AG09309 (cell line): ENCODE measurements at regions not wholly inside any gene's neighbourhood (a gene's known extent, or its start where the extent isn't known, plus 50 kb on each side); places are given as distances from the start of the nearest gene placed in this dataset.

Source experiments
- DNase-seq: peaks from one replicate; pipeline ENCODE4 v3.0.0-alpha.2; 2010; ENCODE audit warnings: low read depth
- H3K4me3 ChIP-seq: 2 replicates; pipeline ENCODE4 v1.5.1; 2011; ENCODE audit warnings: mild to moderate bottlenecking, low read depth, low read length, moderate library complexity; ENCODE audit not compliant: control insufficient read depth
- CTCF ChIP-seq: IDR thresholded peaks from 2 replicates; pipeline ENCODE4 v1.5.1; 2011; ENCODE audit warnings: mild to moderate bottlenecking, low read depth, low read length, inconsistent platforms; ENCODE audit not compliant: insufficient read depth, control insufficient read depth; ENCODE audit errors: missing control alignments

GRCh38 chr18:54679318-54680149 lies 88.5 kb downstream of the DYNAP start:
- peak; percentile 62 for DNase-seq
- peak; percentile 57 for TF ChIP-seq CTCF
- H3K4me3 ChIP-seq, result no peak overlapping the region

- DNase-seq, result peak; percentile 20
- H3K4me3 ChIP-seq, result no peak overlapping the region
- no peak for TF ChIP-seq CTCF
Measured at GRCh38 chr18:54684784-54685183, 93.7 kb downstream of the DYNAP start.

DNA sequence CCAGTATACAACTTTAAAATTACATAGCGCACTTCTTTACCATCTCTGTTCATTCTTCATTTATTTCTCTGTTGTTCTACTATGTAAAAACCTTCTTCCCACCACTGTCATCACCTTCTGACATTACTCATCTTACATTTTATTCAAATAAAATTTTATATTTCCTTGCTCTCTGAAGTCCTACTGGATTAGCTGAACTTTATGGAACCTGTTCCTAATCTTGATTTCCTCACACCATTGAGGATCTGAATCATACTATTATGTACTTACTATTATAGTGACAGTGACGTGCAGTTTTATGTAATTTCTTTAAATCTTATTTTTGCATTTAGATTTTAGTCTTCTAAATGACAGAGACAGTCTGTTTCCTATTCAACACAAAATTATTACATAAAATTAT lies 98.3 kb downstream of the DYNAP start:
- no peak for DNase-seq
- no peak for TF ChIP-seq CTCF
- H3K4me3 ChIP-seq, result no peak overlapping the region

DNA sequence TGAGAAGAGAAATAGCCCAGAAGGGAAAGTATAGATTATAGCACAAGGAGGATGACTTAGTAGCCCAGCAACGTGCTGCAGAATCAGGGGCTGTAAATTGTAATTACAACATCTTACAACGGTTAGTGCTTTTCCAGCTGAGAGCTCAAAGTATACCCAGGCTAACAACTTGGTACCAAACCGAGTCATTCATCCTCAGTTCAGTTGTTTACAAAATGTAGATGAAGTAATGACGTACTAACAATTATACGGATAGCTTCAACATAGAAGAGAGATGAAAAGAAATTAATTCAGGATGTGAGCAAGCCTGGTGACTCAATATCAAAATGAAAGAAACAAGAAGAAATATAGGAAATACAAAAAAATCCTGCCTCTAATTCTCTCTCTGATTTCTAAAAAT lies 99.2 kb downstream of the DYNAP start:
- no peak overlapping the region for H3K4me3 ChIP-seq
- no peak for DNase-seq
- no peak for TF ChIP-seq CTCF

GRCh38 chr18:54692463-54692862 lies 101.4 kb downstream of the DYNAP start:
- H3K4me3 ChIP-seq, result no peak overlapping the region
- no peak for DNase-seq
- no peak for TF ChIP-seq CTCF

DNA sequence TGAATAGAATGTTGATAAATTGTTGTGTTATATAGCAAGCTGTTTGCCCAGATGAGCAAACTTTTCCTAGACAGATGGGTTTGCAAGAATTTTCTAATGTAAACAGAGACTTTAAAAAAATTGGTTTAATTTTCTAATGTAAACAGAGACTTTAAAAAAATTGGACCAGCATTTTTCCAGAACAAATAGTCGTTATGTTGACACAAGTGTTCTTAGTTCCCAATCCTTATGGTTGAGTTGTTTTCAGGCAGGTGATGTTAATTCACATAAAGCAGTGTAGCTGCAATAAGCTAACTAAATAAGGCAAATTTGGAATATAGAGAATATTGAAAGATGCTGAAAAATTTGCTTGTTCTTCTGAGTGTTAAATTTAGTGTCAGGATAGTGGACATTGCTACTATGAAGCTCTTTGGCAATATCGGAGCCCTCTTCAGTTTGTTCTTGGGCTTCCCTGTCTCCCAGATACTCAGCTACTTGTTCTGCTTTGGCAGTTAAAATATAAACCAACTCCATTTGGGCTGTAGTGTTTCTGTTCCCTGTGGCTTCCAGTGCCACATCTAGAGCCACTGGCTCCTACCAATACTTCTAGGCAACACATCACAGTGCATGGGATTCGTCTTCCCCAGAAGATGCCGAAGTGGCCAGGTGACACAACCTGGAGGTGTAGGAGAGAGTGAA lies 105.7 kb downstream of the DYNAP start:
- no peak for TF ChIP-seq CTCF
- DNase-seq, result no peak
- H3K4me3 ChIP-seq, result no peak overlapping the region
